ENCODE measurements at regions not wholly inside any gene's neighbourhood (a gene's known extent, or its start where the extent isn't known, plus 50 kb on each side); places are given as distances from the start of the nearest gene placed in this dataset.

DNA sequence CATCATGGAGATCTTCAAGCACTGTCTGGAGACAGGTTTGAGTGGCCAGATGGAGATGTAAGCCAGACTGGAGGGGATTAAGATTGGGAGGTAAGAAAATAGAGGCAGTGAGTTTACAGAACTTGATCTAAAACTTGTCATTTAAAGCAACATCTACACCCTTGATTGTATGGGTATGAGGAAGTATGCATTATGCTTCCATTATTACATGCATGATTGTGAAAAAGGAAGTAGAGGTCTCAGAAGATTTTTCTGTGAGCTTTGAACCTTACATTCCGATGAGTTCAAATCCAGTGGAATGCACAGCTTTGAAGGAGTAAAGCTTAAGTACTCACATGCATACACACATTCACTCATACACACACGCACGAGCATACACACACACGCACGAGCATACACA is 550.8 kb downstream of the MED13L start:
- TF ChIP-seq, protein P1, sequence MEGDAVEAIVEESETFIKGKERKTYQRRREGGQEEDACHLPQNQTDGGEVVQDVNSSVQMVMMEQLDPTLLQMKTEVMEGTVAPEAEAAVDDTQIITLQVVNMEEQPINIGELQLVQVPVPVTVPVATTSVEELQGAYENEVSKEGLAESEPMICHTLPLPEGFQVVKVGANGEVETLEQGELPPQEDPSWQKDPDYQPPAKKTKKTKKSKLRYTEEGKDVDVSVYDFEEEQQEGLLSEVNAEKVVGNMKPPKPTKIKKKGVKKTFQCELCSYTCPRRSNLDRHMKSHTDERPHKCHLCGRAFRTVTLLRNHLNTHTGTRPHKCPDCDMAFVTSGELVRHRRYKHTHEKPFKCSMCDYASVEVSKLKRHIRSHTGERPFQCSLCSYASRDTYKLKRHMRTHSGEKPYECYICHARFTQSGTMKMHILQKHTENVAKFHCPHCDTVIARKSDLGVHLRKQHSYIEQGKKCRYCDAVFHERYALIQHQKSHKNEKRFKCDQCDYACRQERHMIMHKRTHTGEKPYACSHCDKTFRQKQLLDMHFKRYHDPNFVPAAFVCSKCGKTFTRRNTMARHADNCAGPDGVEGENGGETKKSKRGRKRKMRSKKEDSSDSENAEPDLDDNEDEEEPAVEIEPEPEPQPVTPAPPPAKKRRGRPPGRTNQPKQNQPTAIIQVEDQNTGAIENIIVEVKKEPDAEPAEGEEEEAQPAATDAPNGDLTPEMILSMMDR (IDR thresholded peaks at IDR 0.05): no peak
- no peak for TF ChIP-seq POLR2A (IDR thresholded peaks at IDR 0.05)

Measured in thyroid gland (tissue), 4 donors.